ENCODE measurements at regions not wholly inside any gene's neighbourhood (a gene's known extent, or its start where the extent isn't known, plus 50 kb on each side); places are given as distances from the start of the nearest gene placed in this dataset.
"Not testable (repeated sequence)": the region's sequence is repeated elsewhere in the genome, so short reads cannot be mapped to it uniquely, and the experiment has no call there.

DNA sequence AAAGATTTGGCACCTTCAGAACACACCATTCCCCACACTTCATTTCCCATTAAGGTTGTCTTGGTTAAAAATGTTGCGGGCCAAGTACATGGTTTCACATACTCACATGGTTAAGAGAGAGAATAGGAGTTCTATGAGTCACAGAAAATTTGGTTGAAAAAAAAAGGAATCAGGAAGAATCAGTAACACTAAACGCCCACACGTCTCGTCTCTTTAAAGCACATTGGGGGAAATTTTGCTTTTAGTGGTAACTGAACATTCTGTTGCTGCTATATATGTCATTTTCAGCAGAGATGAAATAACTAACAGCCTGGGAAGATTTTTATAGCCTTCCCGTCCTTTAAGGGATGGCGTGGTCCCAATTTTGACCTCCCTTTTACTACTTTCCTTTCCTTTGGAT, 132.9 kb upstream of the ERG start:
- Histone ChIP-seq H3K27me3 (ENCODE audit: control insufficient read depth, insufficient read depth, low read length) (no peaks in the 10 kb centered on the region), H3K9me3 (ENCODE audit: control insufficient read depth, insufficient read depth, low read length) (no peaks in the 10 kb centered on the region), H3K4me1 (ENCODE audit: control insufficient read depth, insufficient read depth, low read length) (no peaks in the 10 kb centered on the region; the same call in 1 of the 2 replicates), H3K36me3 (ENCODE audit: control insufficient read depth, insufficient read depth, low read length) (no peaks in the 10 kb centered on the region), H3K4me3 (ENCODE audit: low read length) (no peak overlapping the region), H3K27ac (ENCODE audit: low read length) (no peak overlapping the region)
- WGBS (ENCODE audit: insufficient coverage, insufficient read length) = no CpG with 5 or more reads among the region's 6 CpGs
- no peak for DNase-seq (ENCODE audit: low read depth, low spot score)

DNA sequence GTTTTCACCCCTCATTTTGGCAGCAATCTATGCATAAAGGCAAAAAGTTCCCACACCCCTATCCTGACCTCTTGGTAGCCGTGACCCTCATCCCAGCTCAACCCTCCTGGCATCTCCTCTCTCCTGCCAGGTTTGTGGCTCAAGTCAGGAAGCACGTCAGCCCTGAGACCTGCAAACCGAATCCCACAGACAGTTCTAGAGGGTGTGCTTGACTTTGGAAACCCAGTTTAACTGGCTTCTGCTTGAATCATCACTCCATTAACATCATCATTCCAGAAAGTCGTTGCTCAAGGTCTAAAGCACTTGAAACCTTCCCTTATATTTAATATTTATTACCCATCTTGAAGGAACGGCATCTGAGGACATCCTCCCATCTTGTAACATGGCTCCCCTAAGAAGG, 133.4 kb upstream of the ERG start:
- no peak for DNase-seq (ENCODE audit: low read depth, low spot score)

DNA sequence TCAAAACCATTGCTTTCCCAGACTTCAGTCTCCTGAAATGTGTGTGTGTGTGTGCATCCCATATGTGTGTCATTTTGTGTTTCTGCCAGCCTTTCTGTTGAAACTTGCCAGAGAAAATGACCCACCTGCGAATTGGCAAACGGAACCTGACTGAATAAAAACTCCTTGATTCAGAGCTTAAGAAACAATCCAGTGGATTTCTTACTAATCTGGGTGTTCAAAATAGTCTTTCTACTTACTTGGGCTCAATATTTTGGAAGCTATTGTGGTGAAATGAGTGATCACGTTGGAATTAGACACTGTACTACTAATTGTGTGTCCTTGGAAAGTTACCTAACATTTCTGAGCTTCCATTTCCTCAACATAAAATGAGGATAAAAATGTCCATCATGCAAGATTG, 138.9 kb upstream of the ERG start:
- no peak for DNase-seq (ENCODE audit: low read depth, low spot score)
- WGBS (ENCODE audit: insufficient coverage, insufficient read length) = no CpG with 5 or more reads among the region's 3 CpGs
- Histone ChIP-seq H3K36me3 (ENCODE audit: control insufficient read depth, insufficient read depth, low read length) (no peaks in the 10 kb centered on the region), H3K4me3 (ENCODE audit: low read length) (no peak overlapping the region), H3K9me3 (ENCODE audit: control insufficient read depth, insufficient read depth, low read length) (no peaks in the 10 kb centered on the region), H3K27ac (ENCODE audit: low read length) (no peak overlapping the region), H3K4me1 (ENCODE audit: control insufficient read depth, insufficient read depth, low read length) (no peaks in the 10 kb centered on the region), H3K27me3 (ENCODE audit: control insufficient read depth, insufficient read depth, low read length) (no peaks in the 10 kb centered on the region)

More for the DNA sequence above, 133.4 kb upstream of the ERG start:
- WGBS (ENCODE audit: insufficient coverage, insufficient read length) = no CpG with 5 or more reads among the region's 5 CpGs
- no peaks in the 10 kb centered on the region for H3K9me3 ChIP-seq (ENCODE audit: control insufficient read depth, insufficient read depth, low read length)
- no peak overlapping the region for H3K27ac ChIP-seq (ENCODE audit: low read length)
- no peaks in the 10 kb centered on the region for H3K36me3 ChIP-seq (ENCODE audit: control insufficient read depth, insufficient read depth, low read length)
- no peaks in the 10 kb centered on the region for H3K27me3 ChIP-seq (ENCODE audit: control insufficient read depth, insufficient read depth, low read length)
- H3K4me3 ChIP-seq (ENCODE audit: low read length) = no peak overlapping the region
- H3K4me1 ChIP-seq (ENCODE audit: control insufficient read depth, insufficient read depth, low read length) = no peaks in the 10 kb centered on the region; the same call in 1 of the 2 replicates

DNA sequence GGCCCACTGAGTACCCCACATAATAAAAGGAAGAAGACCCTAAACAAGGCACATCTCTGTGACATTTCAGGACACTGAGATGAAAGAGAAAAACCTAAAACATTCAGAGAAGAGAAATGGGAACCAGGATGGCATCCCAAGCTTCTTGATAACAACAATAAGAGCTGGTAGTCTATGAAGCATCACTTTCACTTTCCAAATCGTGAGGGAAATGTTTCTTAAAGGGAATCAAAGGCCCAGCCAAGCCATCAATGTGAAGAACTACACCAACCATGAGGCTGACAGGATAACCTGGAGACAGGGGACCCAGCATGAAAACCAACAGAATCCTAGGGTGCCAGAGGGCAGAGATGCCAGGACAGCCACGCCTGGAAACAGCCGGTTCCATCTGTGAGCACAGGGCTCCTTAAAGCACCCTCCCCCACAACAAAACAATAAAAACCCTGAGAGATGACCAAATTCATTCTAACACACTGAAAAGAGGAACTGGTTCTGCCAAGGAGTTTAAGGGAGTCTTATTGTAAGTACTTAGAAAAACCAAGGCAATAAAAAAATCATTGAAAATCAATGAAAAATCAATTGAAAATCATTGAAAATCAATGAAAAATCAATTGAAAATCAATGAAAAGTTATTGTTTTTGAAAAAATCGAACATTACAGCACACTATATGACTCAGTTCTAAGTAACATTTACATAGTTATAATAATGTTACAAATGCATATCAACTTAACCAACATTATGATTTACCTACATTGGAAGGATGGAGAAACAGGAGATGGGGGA, 141.5 kb upstream of the ERG start:
- no CpG with 5 or more reads among the region's 4 CpGs for WGBS (ENCODE audit: insufficient coverage, insufficient read length)
- no peak for DNase-seq (ENCODE audit: low read depth, low spot score)
- Histone ChIP-seq H3K4me1 (ENCODE audit: control insufficient read depth, insufficient read depth, low read length) (peaks cover 1% of the 10 kb centered on the region; the same call in 1 of the 2 replicates), H3K36me3 (ENCODE audit: control insufficient read depth, insufficient read depth, low read length) (no peaks in the 10 kb centered on the region), H3K27ac (ENCODE audit: low read length) (no peak overlapping the region), H3K27me3 (ENCODE audit: control insufficient read depth, insufficient read depth, low read length) (no peaks in the 10 kb centered on the region), H3K9me3 (ENCODE audit: control insufficient read depth, insufficient read depth, low read length) (no peaks in the 10 kb centered on the region), H3K4me3 (ENCODE audit: low read length) (no peak overlapping the region)

DNA sequence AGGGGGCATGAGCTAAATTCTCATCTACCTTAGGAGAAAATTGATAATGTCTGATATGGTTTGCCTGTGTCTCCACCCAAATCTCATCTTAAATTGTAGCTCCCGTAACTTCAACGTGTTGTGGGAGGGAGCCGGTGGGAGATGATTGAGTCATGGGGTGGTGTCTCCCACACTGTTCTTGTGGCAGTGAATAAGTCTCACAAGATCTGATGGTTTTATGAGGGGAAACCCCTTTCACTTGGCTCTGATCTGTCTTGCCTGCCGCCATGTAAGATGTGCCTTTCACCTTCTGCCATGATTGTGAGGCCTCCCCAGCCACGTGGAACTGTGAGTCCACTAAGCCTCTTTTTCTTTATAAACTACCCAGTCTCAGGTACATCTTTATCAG, 142.1 kb upstream of the ERG start:
- no CpG with 5 or more reads among the region's 5 CpGs for WGBS (ENCODE audit: insufficient coverage, insufficient read length)
- not testable (repeated sequence) for H3K27me3 ChIP-seq (ENCODE audit: control insufficient read depth, insufficient read depth, low read length); H3K36me3 ChIP-seq (ENCODE audit: control insufficient read depth, insufficient read depth, low read length); H3K4me3 ChIP-seq (ENCODE audit: low read length); H3K27ac ChIP-seq (ENCODE audit: low read length); DNase-seq (ENCODE audit: low read depth, low spot score); H3K9me3 ChIP-seq (ENCODE audit: control insufficient read depth, insufficient read depth, low read length); H3K4me1 ChIP-seq (ENCODE audit: control insufficient read depth, insufficient read depth, low read length)

DNA sequence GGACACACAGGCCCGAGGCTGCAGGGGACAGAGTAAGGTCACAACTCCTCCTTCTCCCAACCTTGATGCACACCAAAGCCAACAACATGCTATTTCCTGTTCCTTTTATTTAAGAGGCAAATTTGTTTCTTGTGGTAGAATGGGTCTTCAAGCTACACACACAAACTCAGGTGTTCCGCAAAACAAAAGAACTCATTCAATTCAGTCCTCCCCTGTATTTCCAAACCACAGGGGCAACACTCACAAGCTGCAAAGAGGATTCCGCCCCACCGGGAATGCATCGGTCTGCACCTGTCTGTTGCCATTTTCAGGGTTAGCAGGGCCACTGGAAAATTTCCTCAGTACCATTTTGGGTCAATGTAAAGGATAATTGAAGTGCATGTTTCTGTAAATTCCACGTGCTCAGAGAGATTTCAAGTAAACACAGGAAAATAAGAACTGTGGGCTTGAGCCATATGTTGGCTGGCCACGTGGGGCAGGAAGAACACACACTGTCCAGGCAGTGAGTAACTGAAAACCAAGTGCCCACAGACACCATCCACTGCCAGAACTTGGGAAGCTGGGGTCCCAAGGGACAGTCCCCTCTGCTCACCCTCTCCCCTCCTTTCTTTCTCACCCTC, 145.2 kb upstream of the ERG start:
- DNase-seq (ENCODE audit: low read depth, low spot score) = no peak
- no CpG with 5 or more reads among the region's 7 CpGs for WGBS (ENCODE audit: insufficient coverage, insufficient read length)
- Histone ChIP-seq H3K4me1 (ENCODE audit: control insufficient read depth, insufficient read depth, low read length) (peaks cover 1% of the 10 kb centered on the region; the same call in 1 of the 2 replicates), H3K27me3 (ENCODE audit: control insufficient read depth, insufficient read depth, low read length) (no peaks in the 10 kb centered on the region), H3K9me3 (ENCODE audit: control insufficient read depth, insufficient read depth, low read length) (no peaks in the 10 kb centered on the region), H3K4me3 (ENCODE audit: low read length) (no peak overlapping the region), H3K27ac (ENCODE audit: low read length) (no peak overlapping the region), H3K36me3 (ENCODE audit: control insufficient read depth, insufficient read depth, low read length) (no peaks in the 10 kb centered on the region)

DNA sequence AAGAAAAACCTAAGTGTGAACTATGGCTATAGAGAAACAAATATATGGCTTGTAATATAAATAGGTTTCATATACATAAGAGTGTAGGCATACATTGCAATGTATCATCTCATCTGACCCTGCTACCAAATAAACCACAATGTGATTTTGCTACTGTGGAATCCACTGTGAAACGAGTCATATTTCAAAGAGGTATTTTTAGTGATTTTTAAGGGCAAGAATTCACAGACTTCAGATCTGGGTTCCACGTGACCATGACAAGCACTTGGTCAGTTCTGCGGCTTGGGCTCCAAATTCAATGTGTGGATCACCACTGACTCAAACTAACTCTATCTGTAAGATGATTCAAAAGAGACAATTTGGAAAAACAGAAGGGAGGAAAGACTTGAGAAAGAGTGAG, 147.0 kb upstream of the ERG start:
- Histone ChIP-seq H3K9me3 (ENCODE audit: control insufficient read depth, insufficient read depth, low read length) (no peaks in the 10 kb centered on the region), H3K4me3 (ENCODE audit: low read length) (no peak overlapping the region), H3K27me3 (ENCODE audit: control insufficient read depth, insufficient read depth, low read length) (no peaks in the 10 kb centered on the region), H3K27ac (ENCODE audit: low read length) (no peak overlapping the region), H3K36me3 (ENCODE audit: control insufficient read depth, insufficient read depth, low read length) (no peaks in the 10 kb centered on the region), H3K4me1 (ENCODE audit: control insufficient read depth, insufficient read depth, low read length) (peaks cover 1% of the 10 kb centered on the region; the same call in 1 of the 2 replicates)
- WGBS (ENCODE audit: insufficient coverage, insufficient read length) = no CpG with 5 or more reads among the region's 3 CpGs
- no peak for DNase-seq (ENCODE audit: low read depth, low spot score)

DNA sequence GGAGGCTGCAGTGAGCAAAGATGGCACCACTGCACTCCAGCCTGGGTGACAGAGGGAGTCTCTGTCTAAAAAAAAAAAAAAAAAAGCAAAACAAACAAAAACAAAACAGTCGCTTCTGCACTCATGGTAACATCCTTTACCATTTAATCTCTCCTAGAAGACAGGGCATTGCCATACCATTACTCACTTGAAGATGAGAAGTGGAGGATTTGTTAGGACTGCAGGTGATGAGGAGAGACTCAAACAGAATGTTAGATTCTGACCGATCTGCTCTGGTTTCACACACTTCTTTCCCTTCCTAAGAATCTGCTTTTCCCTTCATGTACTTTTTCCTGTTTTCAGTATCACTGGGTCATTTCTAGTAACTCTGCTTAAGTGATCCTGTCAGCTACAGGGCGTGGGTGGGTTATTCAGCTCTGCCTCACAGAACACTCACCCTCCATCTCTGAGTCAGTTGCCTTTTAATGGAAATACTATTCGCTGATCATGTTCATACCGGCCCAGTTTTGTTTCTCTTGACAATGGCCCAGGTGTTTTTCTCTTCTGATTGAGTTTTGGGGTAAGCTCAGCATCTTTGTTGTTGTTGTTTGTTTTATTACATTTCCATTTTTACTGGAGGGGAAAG, 148.0 kb upstream of the ERG start:
- H3K4me3 ChIP-seq (ENCODE audit: low read length) = no peak overlapping the region
- no peaks in the 10 kb centered on the region for H3K36me3 ChIP-seq (ENCODE audit: control insufficient read depth, insufficient read depth, low read length)
- H3K9me3 ChIP-seq (ENCODE audit: control insufficient read depth, insufficient read depth, low read length) = no peaks in the 10 kb centered on the region
- no peak overlapping the region for H3K27ac ChIP-seq (ENCODE audit: low read length)
- no peaks in the 10 kb centered on the region for H3K27me3 ChIP-seq (ENCODE audit: control insufficient read depth, insufficient read depth, low read length)
- no CpG with 5 or more reads among the region's 5 CpGs for WGBS (ENCODE audit: insufficient coverage, insufficient read length)
- H3K4me1 ChIP-seq (ENCODE audit: control insufficient read depth, insufficient read depth, low read length) = peaks cover 1% of the 10 kb centered on the region; the same call in 1 of the 2 replicates
- DNase-seq (ENCODE audit: low read depth, low spot score) = no peak

DNA sequence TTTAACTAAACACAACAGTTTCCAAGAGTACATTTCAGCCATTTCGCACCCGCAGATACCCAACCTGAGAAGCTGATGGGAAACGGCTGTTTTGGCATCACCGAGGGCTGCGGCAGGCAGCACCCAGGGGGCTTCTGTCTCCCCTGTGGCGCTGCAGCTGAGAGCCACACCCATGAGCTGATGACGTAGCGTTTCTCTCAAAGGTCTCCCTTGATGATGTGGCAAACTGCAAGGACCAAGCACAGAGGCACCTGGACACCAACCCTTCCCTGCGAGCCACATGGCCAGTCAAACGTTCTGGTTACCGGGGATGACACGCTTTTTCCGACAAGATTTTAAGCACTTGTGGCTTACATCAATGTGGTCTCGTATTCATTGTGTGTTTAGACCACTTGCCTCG, 150.8 kb upstream of the ERG start:
- no CpG with 5 or more reads among the region's 15 CpGs for whole genome bisulfite sequencing (ENCODE audit: insufficient coverage, insufficient read length)
- no peaks in the 10 kb centered on the region for H3K27me3 ChIP-seq (ENCODE audit: control insufficient read depth, insufficient read depth, low read length)

DNA sequence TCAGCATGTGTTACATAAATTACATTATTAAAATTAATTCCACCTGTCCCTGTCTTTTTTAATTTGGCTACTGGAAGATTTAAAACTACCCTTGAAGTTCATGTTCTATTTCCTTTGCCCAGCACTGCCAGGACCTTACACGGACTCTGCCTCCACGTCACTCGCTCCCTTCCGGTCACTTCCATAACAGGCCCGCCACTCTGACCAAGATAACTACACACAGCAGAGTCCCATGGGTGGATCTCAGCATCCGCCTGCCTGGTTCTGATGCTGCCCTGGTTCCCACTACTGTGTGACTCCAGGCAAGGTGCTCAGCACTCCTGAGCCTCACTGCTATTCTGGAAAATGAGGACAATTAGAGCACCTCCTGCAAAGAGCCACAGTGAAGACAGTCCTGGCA, 153.3 kb upstream of the ERG start:
- DNase-seq (ENCODE audit: low read depth, low spot score) = no peak
- no peaks in the 10 kb centered on the region for H3K9me3 ChIP-seq (ENCODE audit: control insufficient read depth, insufficient read depth, low read length)
- no peaks in the 10 kb centered on the region for H3K4me1 ChIP-seq (ENCODE audit: control insufficient read depth, insufficient read depth, low read length)
- no CpG with 5 or more reads among the region's 6 CpGs for WGBS (ENCODE audit: insufficient coverage, insufficient read length)
- H3K36me3 ChIP-seq (ENCODE audit: control insufficient read depth, insufficient read depth, low read length) = no peaks in the 10 kb centered on the region
- no peaks in the 10 kb centered on the region for H3K27me3 ChIP-seq (ENCODE audit: control insufficient read depth, insufficient read depth, low read length)
- H3K27ac ChIP-seq (ENCODE audit: low read length) = no peak overlapping the region
- H3K4me3 ChIP-seq (ENCODE audit: low read length) = no peak overlapping the region

More for the DNA sequence above, 150.8 kb upstream of the ERG start:
- no peaks in the 10 kb centered on the region for H3K36me3 ChIP-seq (ENCODE audit: control insufficient read depth, insufficient read depth, low read length)
- H3K4me1 ChIP-seq (ENCODE audit: control insufficient read depth, insufficient read depth, low read length) = no peaks in the 10 kb centered on the region
- H3K27ac ChIP-seq (ENCODE audit: low read length) = no peak overlapping the region
- no peaks in the 10 kb centered on the region for H3K9me3 ChIP-seq (ENCODE audit: control insufficient read depth, insufficient read depth, low read length)
- no peak overlapping the region for H3K4me3 ChIP-seq (ENCODE audit: low read length)
- DNase-seq (ENCODE audit: low read depth, low spot score) = no peak
